ENCODE measurements at regions not wholly inside any gene's neighbourhood (a gene's known extent, or its start where the extent isn't known, plus 50 kb on each side); places are given as distances from the start of the nearest gene placed in this dataset.

- POLR2A ChIA-PET, result interaction anchor here (0.7 to 1.9 kb wide), 5 partner anchors 9 to 125 kb away, joined by 3 to 6 read pairs (median 4); partner anchors contain the start of gene WDR26
These were observed 63.3 kb upstream of the WDR26 start for GRCh38 chr1:224497714-224498573.

GRCh38 chr1:224498574-224499170 lies 64.1 kb upstream of the WDR26 start:
- peak overlapping the region; percentile 66 for H3K4me3 Mint-ChIP-seq
- CTCF ChIA-PET, result interaction anchor here (0.9 to 3.0 kb wide), 6 partner anchors 10 to 353 kb away, joined by 3 to 30 read pairs (median 4); no protein-coding TSS in a partner anchor
- H3K27ac Mint-ChIP-seq, result peak overlapping the region; percentile 87
- H3K27me3 Mint-ChIP-seq, result no peaks in the 10 kb centered on the region
- peaks cover 2% of the 10 kb centered on the region for H3K36me3 Mint-ChIP-seq
- H3K4me1 Mint-ChIP-seq (ENCODE audit: low read depth), result peaks cover 40% of the 10 kb centered on the region
- peak; percentile 48 for DNase-seq
- H3K9me3 Mint-ChIP-seq, result peaks cover 7% of the 10 kb centered on the region
- intact Hi-C loops (cut with micrococcal nuclease), result loop anchor here (1.0 to 5.0 kb wide), 6 partner anchors 45 to 329 kb away; partner anchors contain the start of gene DEGS1
- POLR2A ChIA-PET, result interaction anchor here (0.7 to 1.9 kb wide), 4 partner anchors 9 to 125 kb away, joined by 3 to 6 read pairs (median 4); partner anchors contain the start of gene WDR26

More at GRCh38 chr1:224497714-224498573, 63.3 kb upstream of the WDR26 start:
- peak; percentile 87 for DNase-seq
- intact Hi-C loops (cut with micrococcal nuclease), result loop anchor here (1.0 to 5.0 kb wide), 7 partner anchors 45 to 665 kb away; partner anchors contain the start of gene DEGS1
- H3K27me3 Mint-ChIP-seq, result no peaks in the 10 kb centered on the region
- H3K27ac Mint-ChIP-seq, result peak overlapping the region; percentile 87
- peaks cover 2% of the 10 kb centered on the region for H3K36me3 Mint-ChIP-seq
- H3K4me1 Mint-ChIP-seq (ENCODE audit: low read depth), result peaks cover 33% of the 10 kb centered on the region
- H3K9me3 Mint-ChIP-seq, result peaks cover 7% of the 10 kb centered on the region
- peak overlapping the region; percentile 66 for H3K4me3 Mint-ChIP-seq
- CTCF ChIA-PET, result interaction anchor here (0.5 to 3.0 kb wide), 6 partner anchors 9 to 1490 kb away, joined by 3 to 30 read pairs (median 4); no protein-coding TSS in a partner anchor

- ChIA-PET CTCF (interaction anchor here (0.9 to 3.0 kb wide), 4 partner anchors 14 to 352 kb away, joined by 3 to 30 read pairs (median 4); no protein-coding TSS in a partner anchor), POLR2A (interaction anchor here (1.9 kb wide), 1 partner anchor 124 kb away, joined by 5 read pairs; no protein-coding TSS in a partner anchor)
- Mint-ChIP-seq H3K27me3 (no peaks in the 10 kb centered on the region), H3K4me3 (no peak overlapping the region), H3K9me3 (peaks cover 7% of the 10 kb centered on the region), H3K4me1 (ENCODE audit: low read depth) (peaks cover 44% of the 10 kb centered on the region), H3K27ac (no peak overlapping the region), H3K36me3 (peaks cover 2% of the 10 kb centered on the region)
- intact Hi-C loops (cut with micrococcal nuclease), result loop anchor here (2.0 to 5.0 kb wide), 3 partner anchors 66 to 316 kb away; partner anchors contain the start of gene DEGS1
- DNase-seq, result no peak
These were observed 64.6 kb upstream of the WDR26 start for GRCh38 chr1:224499204-224499603.

GRCh38 chr1:224500796-224501195 lies 66.2 kb upstream of the WDR26 start:
- CTCF ChIA-PET, result interaction anchor here (1.0 kb wide), 1 partner anchor 14 kb away, joined by 3 read pairs; no protein-coding TSS in a partner anchor
- no peak for DNase-seq
- no peaks in the 10 kb centered on the region for H3K27me3 Mint-ChIP-seq
- POLR2A ChIA-PET, result no interaction called here
- H3K4me3 Mint-ChIP-seq, result no peak overlapping the region
- H3K9me3 Mint-ChIP-seq, result peaks cover 7% of the 10 kb centered on the region
- H3K36me3 Mint-ChIP-seq, result peaks cover 2% of the 10 kb centered on the region
- H3K4me1 Mint-ChIP-seq (ENCODE audit: low read depth), result peaks cover 44% of the 10 kb centered on the region
- H3K27ac Mint-ChIP-seq, result no peak overlapping the region
- intact Hi-C loops (cut with micrococcal nuclease), result no loop called here

GRCh38 chr1:224501836-224502235 lies 67.2 kb upstream of the WDR26 start:
- no peaks in the 10 kb centered on the region for H3K27me3 Mint-ChIP-seq
- ChIA-PET CTCF (no interaction called here), POLR2A (no interaction called here)
- H3K27ac Mint-ChIP-seq, result no peak overlapping the region
- intact Hi-C loops (cut with micrococcal nuclease), result no loop called here
- H3K4me1 Mint-ChIP-seq (ENCODE audit: low read depth), result peaks cover 42% of the 10 kb centered on the region
- no peak overlapping the region for H3K4me3 Mint-ChIP-seq
- H3K36me3 Mint-ChIP-seq, result peaks cover 2% of the 10 kb centered on the region
- DNase-seq, result no peak
- peaks cover 5% of the 10 kb centered on the region for H3K9me3 Mint-ChIP-seq

DNA sequence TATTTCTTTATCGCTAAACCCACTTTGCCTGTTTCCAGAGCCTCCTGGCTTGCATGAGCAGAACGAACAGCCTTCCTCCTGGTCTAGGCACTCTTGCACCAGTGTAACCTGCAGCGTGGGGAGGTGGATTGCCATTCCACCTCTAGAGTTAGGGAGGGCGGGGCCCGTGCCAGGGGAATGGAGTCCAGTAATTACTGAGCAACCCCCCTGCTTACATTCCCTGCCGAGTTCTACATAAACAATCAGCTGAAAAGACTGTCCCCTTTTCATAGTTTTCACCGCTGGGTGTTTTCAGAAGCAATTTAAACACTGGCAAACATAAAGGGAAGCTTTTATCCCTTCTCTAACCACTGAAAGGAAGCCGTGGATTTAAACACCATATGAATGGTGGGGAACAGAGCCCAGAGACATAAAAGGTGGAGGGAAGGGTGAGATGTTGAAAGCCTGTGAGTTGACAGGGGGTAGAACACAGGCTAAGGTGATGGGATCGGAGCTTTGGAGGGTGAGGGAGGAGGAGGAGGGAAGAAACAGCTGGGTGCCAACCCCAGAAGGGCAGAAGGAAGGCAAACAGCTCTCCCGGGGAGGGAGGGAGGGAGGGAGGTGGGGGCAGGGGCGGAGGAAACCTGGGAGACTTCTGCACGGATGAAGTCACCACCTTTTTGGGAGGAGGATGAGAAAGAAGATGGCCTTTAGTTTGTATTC lies 68.0 kb upstream of the WDR26 start:
- ChIA-PET CTCF (interaction anchor here (2.0 kb wide), 1 partner anchor 11 kb away, joined by 12 read pairs; no protein-coding TSS in a partner anchor), POLR2A (no interaction called here)
- DNase-seq, result no peak
- no peak overlapping the region for H3K27ac Mint-ChIP-seq
- peaks cover under 1% of the 10 kb centered on the region for H3K9me3 Mint-ChIP-seq
- intact Hi-C loops (cut with micrococcal nuclease), result no loop called here
- H3K4me3 Mint-ChIP-seq, result no peak overlapping the region
- no peaks in the 10 kb centered on the region for H3K27me3 Mint-ChIP-seq
- peaks cover 34% of the 10 kb centered on the region for H3K4me1 Mint-ChIP-seq (ENCODE audit: low read depth)
- no peaks in the 10 kb centered on the region for H3K36me3 Mint-ChIP-seq

DNA sequence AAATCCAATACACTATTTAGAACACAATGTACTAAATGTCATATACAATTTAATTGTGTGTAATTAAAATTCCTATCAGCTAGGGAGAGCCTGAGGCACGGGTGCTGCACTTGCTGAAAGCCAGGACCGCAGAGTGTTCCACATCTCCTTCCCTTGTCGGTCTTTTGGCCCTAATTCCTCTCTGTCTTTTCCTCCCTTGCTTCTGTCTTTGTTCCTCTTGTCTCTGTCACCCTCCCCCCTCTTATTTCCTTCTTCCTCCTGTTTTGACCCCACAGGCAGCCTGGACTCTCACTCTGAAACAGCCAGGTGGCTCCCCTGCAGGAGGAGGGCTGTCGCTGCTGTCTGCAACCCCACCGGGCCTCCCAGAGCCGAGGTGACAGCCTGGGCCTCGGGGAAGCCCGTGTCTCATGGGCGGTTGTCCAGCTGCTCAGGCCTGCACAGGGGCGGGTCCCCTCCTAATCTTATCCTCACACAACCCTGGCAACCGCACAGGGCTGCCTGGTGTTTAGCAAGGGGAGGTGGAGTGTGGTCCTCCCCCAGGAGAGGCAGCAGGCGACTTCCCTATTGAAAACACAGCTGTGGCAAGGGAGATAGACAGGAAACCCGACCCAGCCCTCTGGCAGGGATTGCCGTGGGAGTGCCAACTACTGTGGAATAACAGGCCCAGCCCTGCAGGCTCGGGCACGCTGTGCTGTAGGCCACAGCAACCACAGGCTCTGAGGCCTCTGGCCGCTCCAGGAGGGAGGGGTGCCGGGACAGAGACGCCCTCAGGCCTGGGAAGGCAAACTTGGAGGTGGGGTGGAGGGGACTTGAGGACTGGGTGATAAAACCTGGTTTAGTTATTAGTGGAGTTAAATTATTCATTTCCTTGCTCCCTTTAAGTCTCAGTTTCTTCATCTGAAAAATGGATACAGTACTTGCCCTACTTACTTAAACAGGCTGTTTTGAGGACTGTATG lies 68.8 kb upstream of the WDR26 start:
- H3K4me1 Mint-ChIP-seq (ENCODE audit: low read depth), result peaks cover 27% of the 10 kb centered on the region
- DNase-seq, result peak; percentile 23

DNA sequence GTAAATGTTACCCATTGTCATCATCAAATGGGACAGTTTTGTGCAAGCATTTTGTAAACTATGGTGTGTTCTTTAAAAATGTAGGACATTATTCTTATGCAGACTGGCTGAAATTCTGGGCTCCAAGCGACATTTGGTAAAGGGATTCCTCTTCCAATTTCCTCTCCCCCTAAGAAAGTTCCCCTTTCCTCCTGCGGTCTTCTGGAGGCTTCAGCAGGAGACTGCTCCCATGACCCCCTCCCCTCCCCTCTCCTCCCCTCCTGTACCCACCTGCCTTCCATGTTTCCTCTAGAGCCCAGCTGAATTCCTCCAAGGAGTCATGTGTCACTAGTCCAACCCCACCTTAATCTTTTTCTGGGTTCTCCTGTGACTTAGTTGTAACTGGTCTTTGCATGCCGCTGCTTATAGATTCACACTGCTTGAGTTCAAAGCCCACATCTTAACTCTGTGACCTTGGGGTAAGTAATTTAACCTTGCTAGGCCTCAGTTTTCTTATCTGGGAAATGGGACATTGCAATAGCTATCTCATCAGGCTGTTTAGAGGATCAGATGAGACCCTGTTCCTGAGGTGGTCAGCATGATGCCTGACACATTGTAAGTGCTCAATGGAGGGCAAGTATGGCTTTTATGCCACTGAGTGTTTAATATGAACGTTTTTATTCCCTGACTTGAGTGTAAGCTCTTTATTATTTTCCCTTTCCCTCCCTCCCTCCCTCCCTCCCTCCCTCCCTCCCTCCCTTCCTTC lies 69.9 kb upstream of the WDR26 start:
- intact Hi-C loops (cut with micrococcal nuclease), result no loop called here
- ChIA-PET POLR2A (no interaction called here), CTCF (interaction anchor here (2.0 kb wide), 1 partner anchor 9 kb away, joined by 12 read pairs; no protein-coding TSS in a partner anchor)
- Mint-ChIP-seq H3K27ac (no peak overlapping the region), H3K9me3 (no peaks in the 10 kb centered on the region), H3K36me3 (no peaks in the 10 kb centered on the region), H3K27me3 (no peaks in the 10 kb centered on the region), H3K4me1 (ENCODE audit: low read depth) (peaks cover 19% of the 10 kb centered on the region), H3K4me3 (no peak overlapping the region)
- no peak for DNase-seq

More for the DNA sequence above, 68.8 kb upstream of the WDR26 start:
- intact Hi-C loops (cut with micrococcal nuclease), result no loop called here
- H3K9me3 Mint-ChIP-seq, result no peaks in the 10 kb centered on the region
- no peaks in the 10 kb centered on the region for H3K36me3 Mint-ChIP-seq
- no peaks in the 10 kb centered on the region for H3K27me3 Mint-ChIP-seq
- ChIA-PET POLR2A (no interaction called here), CTCF (interaction anchor here (2.0 kb wide), 1 partner anchor 10 kb away, joined by 12 read pairs; no protein-coding TSS in a partner anchor)
- H3K27ac Mint-ChIP-seq, result no peak overlapping the region
- H3K4me3 Mint-ChIP-seq, result no peak overlapping the region

DNA sequence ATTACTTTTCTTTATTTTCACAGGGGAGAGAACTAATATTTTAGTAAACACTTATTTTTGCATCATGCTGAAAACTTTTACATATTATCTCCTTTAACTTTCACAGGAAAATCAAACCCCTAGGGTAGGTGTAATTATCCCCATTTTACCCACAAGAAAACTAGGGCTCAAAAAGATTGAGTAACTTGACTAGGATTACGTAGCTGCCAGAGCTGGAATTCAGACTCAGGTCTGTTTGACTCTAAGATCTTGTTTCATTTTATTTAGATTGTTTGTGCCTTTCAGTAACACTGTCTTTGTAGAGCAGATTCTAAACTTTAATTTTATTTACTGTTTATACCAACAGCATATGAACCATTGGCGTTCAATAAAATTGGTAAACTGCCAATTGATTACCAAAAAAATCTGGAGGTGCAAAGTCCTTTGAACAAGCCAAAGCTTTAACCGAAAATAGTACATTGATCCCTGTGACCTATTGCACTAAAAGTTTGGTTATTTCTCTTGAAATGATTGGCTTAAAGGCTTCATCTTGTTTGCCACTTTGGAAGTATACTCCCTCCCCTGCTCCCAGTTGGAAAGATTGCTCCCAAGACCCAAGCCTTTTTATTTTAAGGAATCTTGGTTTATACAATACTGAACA lies 71.0 kb upstream of the WDR26 start:
- H3K4me1 Mint-ChIP-seq (ENCODE audit: low read depth), result peaks cover 16% of the 10 kb centered on the region
- no peaks in the 10 kb centered on the region for H3K9me3 Mint-ChIP-seq
- H3K36me3 Mint-ChIP-seq, result no peaks in the 10 kb centered on the region
- no peak for DNase-seq
- no peak overlapping the region for H3K27ac Mint-ChIP-seq
- ChIA-PET CTCF (interaction anchor here (1.1 to 1.2 kb wide), 2 partner anchors 9 to 18 kb away, joined by 3 read pairs; no protein-coding TSS in a partner anchor), POLR2A (no interaction called here)
- H3K4me3 Mint-ChIP-seq, result no peak overlapping the region
- intact Hi-C loops (cut with micrococcal nuclease), result no loop called here
- H3K27me3 Mint-ChIP-seq, result no peaks in the 10 kb centered on the region
